NT2/D1 (cell line): ENCODE measurements at regions not wholly inside any gene's neighbourhood (a gene's known extent, or its start where the extent isn't known, plus 50 kb on each side); places are given as distances from the start of the nearest gene placed in this dataset.

Experiments
- YY1 ChIP-seq: IDR thresholded peaks from 2 replicates; pipeline ENCODE4 v1.6.1; 2011; ENCODE audit not compliant: insufficient read length, insufficient read depth
- ZNF274 ChIP-seq: IDR thresholded peaks from 2 replicates; pipeline ENCODE4 v1.6.1; 2011; ENCODE audit warnings: mild to moderate bottlenecking, low read depth, low read length

DNA sequence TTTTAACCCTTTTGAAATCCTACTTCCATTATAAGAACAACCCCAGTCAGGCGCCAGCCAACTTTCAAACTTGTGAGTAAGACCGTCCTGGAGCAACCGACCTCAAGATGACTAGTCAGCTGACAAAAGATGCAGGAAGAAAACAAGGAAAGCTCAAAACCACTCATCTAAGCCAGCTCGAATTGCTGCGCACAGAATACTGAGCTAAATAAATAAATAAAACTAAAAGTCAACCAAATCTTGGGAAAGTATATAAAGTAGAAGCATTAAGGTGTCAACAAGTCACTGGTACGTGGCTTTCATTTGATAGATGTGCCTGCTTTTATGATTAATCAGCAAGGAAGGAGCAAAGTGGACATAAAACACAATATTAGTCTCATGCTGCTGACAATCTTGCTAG, 1269.8 kb downstream of the XPNPEP1 start:
- TF ChIP-seq ZNF274 (no peak), YY1 (no peak)
